ENCODE measurements at regions not wholly inside any gene's neighbourhood (a gene's known extent, or its start where the extent isn't known, plus 50 kb on each side); places are given as distances from the start of the nearest gene placed in this dataset.

GRCh38 chrX:13142891-13143290, 98.5 kb upstream of the FAM9C start:
- 84% methylated on average over 3 of the region's 3 CpGs for WGBS (ENCODE audit: missing lambda C conversion rate)

More at GRCh38 chrX:13142891-13143290, 98.5 kb upstream of the FAM9C start:
- ATAC-seq (no peak), FAIRE-seq (no peak), DNase-seq (ENCODE audit: low read depth in 1 of 2, low spot score in 1 of 2) (no peak)
- Histone ChIP-seq H3K27ac (no peak overlapping the region), H3K4me1 (no peaks in the 10 kb centered on the region), H3K4me3 (no peak overlapping the region), H3K9me3 (peaks cover 3% of the 10 kb centered on the region; the same call in 1 of the 3 replicates), H3K4me2 (no peak overlapping the region)
- ChIA-PET POLR2A (no interaction called here), CTCF (interaction anchor here (1.0 kb wide), 1 partner anchor 30 kb away, joined by 3 read pairs; no protein-coding TSS in a partner anchor)
- TF ChIP-seq NFE2L2 (conservative IDR thresholded peaks at IDR 0.05; ENCODE audit: low read length) (no peak), JUN (IDR thresholded peaks at IDR 0.05) (no peak), FOSB (CRISPR knock-in tag; IDR thresholded peaks at IDR 0.05) (no peak), RARB (CRISPR knock-in tag; IDR thresholded peaks at IDR 0.05) (no peak), E2F6 (IDR thresholded peaks at IDR 0.05; ENCODE audit: borderline replicate concordance, low read depth) (no peak), MAFK (IDR thresholded peaks at IDR 0.05; ENCODE audit: partially characterized antibody) (no peak), RCOR1 (IDR thresholded peaks at IDR 0.05; ENCODE audit: low read depth, low read length) (no peak), MYC (IDR thresholded peaks at IDR 0.05; ENCODE audit: borderline replicate concordance, low read length) (no peak), HDAC2 (IDR thresholded peaks at IDR 0.05) (no peak), CBX2 (IDR thresholded peaks at IDR 0.05; ENCODE audit: borderline replicate concordance, low read depth) (no peak), REST (IDR thresholded peaks at IDR 0.05) (no peak), RAD21 (conservative IDR thresholded peaks at IDR 0.05 in 1 of 2, IDR thresholded peaks at IDR 0.05 in 1 of 2) (no peak), HMGXB4 (CRISPR knock-in tag; IDR thresholded peaks at IDR 0.05; ENCODE audit: borderline replicate concordance) (no peak), CTCF (IDR thresholded peaks at IDR 0.05) (no peak), PHF8 (IDR thresholded peaks at IDR 0.05; ENCODE audit: borderline replicate concordance, low read depth) (no peak), PBX3 (IDR thresholded peaks at IDR 0.05) (no peak), SMC3 (IDR thresholded peaks at IDR 0.05) (no peak), CHD2 (IDR thresholded peaks at IDR 0.05; ENCODE audit: low read length, partially characterized antibody) (no peak)
